ENCODE measurements at regions not wholly inside any gene's neighbourhood (a gene's known extent, or its start where the extent isn't known, plus 50 kb on each side); places are given as distances from the start of the nearest gene placed in this dataset.

GRCh38 chr3:106473576-106474475, 605.0 kb upstream of the CBLB start:
- no peak for TF ChIP-seq CTCF (IDR thresholded peaks at IDR 0.05)
- TF ChIP-seq POLR2A (IDR thresholded peaks at IDR 0.05) = no peak
